ENCODE measurements at regions not wholly inside any gene's neighbourhood (a gene's known extent, or its start where the extent isn't known, plus 50 kb on each side); places are given as distances from the start of the nearest gene placed in this dataset.

GRCh38 chr18:44629406-44629805 lies 51.3 kb upstream of the SETBP1 start:
- no peak for TF ChIP-seq MAX (IDR thresholded peaks at IDR 0.05; ENCODE audit: low read depth, low read length)
- no peak for TF ChIP-seq MYC (IDR thresholded peaks at IDR 0.05; ENCODE audit: low read depth, low read length)
- TF ChIP-seq CTCF (IDR thresholded peaks at IDR 0.05; ENCODE audit: low read depth, low read length): no peak
- TF ChIP-seq POLR2A (IDR thresholded peaks at IDR 0.05; ENCODE audit: extremely low read depth, insufficient read length): no peak
- H3K4me3 ChIP-seq (ENCODE audit: low read depth, low read length): no peak overlapping the region
- DNase-seq (ENCODE audit: low read depth): no peak

- TF ChIP-seq CTCF (IDR thresholded peaks at IDR 0.05; ENCODE audit: low read depth, low read length) (no peak), POLR2A (IDR thresholded peaks at IDR 0.05; ENCODE audit: extremely low read depth, insufficient read length) (no peak), MYC (IDR thresholded peaks at IDR 0.05; ENCODE audit: low read depth, low read length) (no peak), MAX (IDR thresholded peaks at IDR 0.05; ENCODE audit: low read depth, low read length) (no peak)
- no peak overlapping the region for H3K4me3 ChIP-seq (ENCODE audit: low read depth, low read length)
Measured at GRCh38 chr18:44630118-44630517, 50.6 kb upstream of the SETBP1 start.

More at GRCh38 chr18:44630118-44630517, 50.6 kb upstream of the SETBP1 start:
- no peak for DNase-seq (ENCODE audit: low read depth)
